Stomach (tissue), 4 donors: ENCODE measurements at regions not wholly inside any gene's neighbourhood (a gene's known extent, or its start where the extent isn't known, plus 50 kb on each side); places are given as distances from the start of the nearest gene placed in this dataset.
"Not testable (repeated sequence)": the region's sequence is repeated elsewhere in the genome, so short reads cannot be mapped to it uniquely, and the experiment has no call there.

ENCODE experiments used
- CTCF ChIP-seq, 7 experiments: fragments of 450-650 bp in 4 of 7; fragments of 200-600 bp in 3 of 7; sonication (generic) in 3 of 7; IDR thresholded peaks; one replicate each; pipeline ENCODE4 v1.5.1; 2016 to 2019; ENCODE audit warnings: antibody characterized with exemption in 7 of 7, control low read depth in 2 of 7, mild to moderate bottlenecking in 1 of 7
- EP300 ChIP-seq: sonication (generic); formaldehyde crosslinking; IDR thresholded peaks from one replicate; pipeline ENCODE4 v1.6.1; 2017; ENCODE audit warnings: antibody characterized with exemption
- POLR2A ChIP-seq, 4 donors: fragments of 450-650 bp; IDR thresholded peaks; one replicate each; pipeline ENCODE4 v1.6.1; 2016; ENCODE audit warnings: antibody characterized with exemption in 4 of 4, control low read depth in 2 of 4, mild to moderate bottlenecking in 1 of 4, moderate library complexity in 1 of 4
- POLR2AphosphoS5 ChIP-seq, 3 donors: sonication (generic); formaldehyde crosslinking; IDR thresholded peaks; one replicate each; pipeline ENCODE4 v1.6.1; 2016; ENCODE audit warnings: antibody characterized with exemption in 3 of 3

- not testable (repeated sequence) for TF ChIP-seq CTCF (IDR thresholded peaks at IDR 0.05); POLR2A (IDR thresholded peaks at IDR 0.05); POLR2AphosphoS5 (IDR thresholded peaks at IDR 0.05); EP300
Observed at GRCh38 chr2:132337844-132338243, 78.8 kb upstream of the GPR39 start.
